ENCODE measurements at regions not wholly inside any gene's neighbourhood (a gene's known extent, or its start where the extent isn't known, plus 50 kb on each side); places are given as distances from the start of the nearest gene placed in this dataset.
"Not testable (repeated sequence)": the region's sequence is repeated elsewhere in the genome, so short reads cannot be mapped to it uniquely, and the experiment has no call there.

DNA sequence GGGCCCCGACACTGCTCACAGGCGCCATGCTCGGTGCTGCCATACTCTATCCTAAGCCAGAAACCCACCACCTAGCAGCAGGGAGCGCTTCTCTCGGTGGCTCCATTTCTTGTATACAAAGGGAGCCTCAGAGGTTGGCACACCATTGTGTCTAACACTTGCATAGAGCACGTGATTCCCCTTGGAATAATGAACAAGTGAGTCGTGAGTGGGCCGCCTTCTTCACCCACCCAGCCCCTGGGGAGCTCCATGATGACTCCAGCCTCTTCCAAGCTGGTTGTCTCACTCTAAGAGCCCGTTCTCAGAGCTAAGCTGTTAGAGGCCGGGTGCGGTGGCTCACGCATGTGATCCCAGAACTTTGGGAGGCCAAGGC, 82.3 kb upstream of the ZNF469 start:
- no peak for DNase-seq (ENCODE audit: low read depth, low spot score)

DNA sequence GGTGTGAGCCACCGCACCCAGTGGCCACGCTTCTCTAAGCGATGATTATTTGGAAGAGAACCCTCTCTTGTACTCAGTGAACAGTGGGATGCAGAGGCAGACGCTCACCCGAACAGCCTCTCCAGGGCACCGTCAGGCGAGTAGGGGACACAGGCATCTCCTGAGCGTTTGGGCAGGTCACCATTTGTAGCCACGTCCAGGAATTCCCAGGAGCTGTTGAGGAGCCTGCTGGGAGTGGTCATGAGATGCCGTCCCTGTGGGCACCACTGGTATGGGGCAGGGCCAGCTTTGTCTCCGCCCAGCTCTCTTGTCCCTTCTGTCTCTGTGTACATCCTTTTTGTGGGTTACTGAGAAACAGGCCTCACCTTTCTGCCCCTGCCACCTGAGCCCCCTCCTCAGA, 81.3 kb upstream of the ZNF469 start:
- no peak for DNase-seq (ENCODE audit: low read depth, low spot score)

DNA sequence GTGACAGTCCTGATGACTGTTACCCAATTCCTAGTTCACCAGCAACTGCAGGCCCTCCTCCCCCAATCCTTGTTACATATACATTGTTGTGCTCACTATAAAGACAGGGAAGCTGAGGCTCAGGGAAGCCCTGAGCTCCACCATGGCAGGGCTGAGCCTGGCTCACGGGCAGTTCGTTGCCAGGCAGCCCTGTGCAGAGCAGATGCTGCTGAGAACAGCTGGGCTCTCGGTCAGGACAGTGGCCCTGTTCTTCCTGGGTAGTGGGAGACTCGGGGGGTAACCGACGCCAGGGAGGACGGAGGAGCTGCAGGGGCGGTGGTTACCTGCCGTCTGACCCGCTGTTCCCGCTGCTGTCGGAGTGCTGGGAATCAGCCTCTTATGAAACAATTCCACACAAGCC, 80.9 kb upstream of the ZNF469 start:
- DNase-seq (ENCODE audit: low read depth, low spot score) = no peak

DNA sequence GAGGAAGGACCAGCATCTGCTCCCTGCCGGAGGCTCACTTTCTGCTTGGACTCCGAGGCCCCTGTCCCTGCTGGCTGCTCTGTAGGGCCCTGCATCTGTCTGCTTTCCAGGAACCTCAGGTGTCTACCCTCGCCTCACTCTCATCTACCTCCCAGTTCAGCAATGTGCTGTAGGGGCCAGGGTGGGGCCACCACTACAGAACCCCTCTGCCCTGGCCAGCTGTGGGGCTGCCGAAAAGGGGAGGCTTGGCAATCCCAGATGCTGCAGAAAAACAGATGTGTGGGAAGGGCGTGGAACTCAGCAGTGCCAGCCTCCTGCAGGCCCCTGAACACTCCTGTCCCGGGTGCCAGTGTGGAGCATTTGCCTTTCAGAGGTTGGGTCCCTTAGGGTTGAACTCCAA, 80.1 kb upstream of the ZNF469 start:
- DNase-seq (ENCODE audit: low read depth, low spot score) = no peak

DNA sequence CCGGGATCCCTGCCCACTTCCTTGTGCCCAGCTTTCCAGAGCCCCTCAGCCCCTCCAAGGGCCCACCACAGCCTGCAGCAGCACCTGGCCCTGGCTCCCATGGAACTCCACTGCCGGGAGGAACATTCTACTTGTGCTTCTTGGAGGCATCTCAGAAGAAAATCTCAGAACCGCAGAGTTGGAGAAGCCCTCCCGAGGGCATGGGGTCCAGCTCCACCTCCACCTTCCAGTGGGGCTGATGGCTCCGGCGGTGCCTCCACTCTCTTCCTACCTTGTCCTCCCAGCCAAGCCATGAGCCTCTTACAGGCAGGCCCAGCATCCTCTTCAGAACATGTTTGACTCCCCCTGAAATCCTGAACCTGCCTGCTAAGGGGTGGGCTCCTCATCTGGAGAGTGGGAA, 79.4 kb upstream of the ZNF469 start:
- no peak for DNase-seq (ENCODE audit: low read depth, low spot score)

DNA sequence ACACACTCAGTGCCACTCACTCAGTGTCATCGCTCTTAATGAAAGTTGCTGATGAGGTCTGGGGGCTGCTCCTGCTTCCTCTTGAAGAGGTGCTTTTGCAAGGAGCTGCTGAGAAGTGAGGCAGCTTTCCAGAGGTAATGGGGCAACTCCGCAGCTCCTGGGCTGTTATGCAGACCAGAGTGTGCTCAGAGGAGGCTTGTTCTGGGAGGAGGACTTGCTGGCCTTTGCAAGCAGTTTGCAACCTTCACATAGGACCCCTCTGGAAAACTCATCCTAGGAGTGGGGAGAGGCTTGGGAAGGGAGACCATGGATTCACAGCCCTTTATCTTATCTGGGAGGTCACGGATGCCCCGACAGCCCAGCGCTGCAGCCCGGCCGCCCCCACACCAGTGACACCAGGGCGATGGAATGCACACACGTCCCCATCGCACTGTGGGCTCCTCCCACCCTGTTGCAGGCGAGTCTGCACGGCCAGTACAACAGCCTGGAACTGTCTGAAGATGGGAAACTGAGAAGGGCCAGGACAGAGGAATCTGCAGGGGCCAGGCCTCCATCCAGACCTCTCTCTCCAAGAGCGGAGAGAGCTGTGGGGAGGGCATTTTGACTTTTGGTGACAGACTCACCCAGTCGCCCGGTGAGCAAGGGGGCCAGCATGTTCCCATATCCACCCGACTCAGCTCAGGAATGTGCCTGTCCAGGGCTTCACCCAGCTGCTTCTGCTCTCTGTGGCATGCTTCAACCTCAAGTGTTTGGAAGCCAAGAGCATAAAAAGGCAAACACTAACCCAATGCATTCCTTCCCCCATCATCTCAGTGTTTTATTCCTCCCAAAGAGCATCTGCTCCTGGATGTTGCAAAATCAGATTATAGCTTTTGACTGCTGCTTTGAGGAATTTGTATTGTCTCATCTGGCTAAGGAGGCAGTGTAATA, 78.6 kb upstream of the ZNF469 start:
- DNase-seq (ENCODE audit: low read depth, low spot score) = peak; percentile 93

DNA sequence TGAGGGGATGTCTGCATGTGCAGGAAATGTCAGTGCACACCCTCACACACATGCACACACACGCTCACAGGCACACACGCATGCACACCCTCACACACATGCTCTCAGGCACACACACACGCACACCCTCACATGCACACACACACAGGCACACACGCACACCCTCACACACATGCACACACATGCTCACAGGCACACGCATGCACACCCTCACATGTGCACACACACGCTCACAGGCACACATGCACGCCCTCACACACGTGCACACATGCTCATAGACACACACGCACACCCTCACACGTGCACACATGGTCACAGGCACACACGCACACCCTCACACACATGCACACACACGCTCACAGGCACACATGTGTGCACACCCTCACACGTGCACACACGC, 77.6 kb upstream of the ZNF469 start:
- no peak for DNase-seq (ENCODE audit: low read depth, low spot score)

DNA sequence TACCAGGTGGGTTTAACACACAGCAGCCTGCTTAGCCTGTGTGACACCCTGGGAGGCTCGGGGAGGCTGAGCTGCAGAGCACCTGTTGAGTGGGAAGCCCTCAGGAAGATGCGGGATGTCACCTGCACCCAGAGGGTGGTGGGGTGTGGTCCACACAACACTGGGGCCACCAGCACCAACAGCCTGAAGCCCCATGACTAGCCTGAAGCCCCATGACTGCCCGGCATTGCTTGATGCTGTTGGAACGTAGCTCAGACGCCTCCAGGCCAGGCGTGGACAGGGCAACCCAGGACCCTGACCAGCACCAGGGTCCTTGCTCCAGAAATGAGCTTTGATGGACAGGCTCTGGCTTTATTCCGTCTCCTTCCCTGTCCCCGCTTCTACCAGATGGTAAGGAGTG, 76.3 kb upstream of the ZNF469 start:
- no peak for DNase-seq (ENCODE audit: low read depth, low spot score)

DNA sequence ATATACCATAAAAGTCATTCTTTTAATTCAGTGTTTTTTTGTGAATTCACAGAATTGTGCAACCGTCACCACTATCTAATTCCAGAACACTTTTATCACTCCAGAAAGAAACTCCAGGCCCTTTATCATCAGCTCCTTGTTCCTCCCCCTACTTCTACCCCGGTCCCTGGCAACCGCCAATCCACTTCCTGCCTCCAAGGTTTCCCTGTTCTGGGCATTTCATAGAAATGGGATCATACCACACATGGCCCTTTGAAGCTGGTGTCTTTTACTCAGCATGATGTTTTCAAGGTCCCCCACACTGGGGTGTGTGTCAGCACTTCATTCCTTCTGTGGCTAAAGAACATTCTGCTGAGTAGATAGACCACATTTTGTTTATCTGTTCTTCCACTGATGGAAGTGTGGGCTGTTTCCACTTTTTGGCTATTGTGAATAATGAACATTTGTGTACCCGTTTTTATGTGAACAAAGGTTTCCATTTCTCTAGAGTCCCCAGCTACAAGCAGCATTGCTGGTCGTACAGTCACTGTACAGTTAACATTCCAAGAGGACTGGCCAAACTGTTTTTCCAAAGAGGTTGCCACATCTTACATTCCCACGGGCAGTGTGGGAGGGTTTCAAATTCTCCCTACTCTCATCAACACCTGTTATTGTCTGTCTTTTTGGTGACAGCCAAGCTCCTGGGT, 75.8 kb upstream of the ZNF469 start:
- DNase-seq (ENCODE audit: low read depth, low spot score) = peak; percentile 92

DNA sequence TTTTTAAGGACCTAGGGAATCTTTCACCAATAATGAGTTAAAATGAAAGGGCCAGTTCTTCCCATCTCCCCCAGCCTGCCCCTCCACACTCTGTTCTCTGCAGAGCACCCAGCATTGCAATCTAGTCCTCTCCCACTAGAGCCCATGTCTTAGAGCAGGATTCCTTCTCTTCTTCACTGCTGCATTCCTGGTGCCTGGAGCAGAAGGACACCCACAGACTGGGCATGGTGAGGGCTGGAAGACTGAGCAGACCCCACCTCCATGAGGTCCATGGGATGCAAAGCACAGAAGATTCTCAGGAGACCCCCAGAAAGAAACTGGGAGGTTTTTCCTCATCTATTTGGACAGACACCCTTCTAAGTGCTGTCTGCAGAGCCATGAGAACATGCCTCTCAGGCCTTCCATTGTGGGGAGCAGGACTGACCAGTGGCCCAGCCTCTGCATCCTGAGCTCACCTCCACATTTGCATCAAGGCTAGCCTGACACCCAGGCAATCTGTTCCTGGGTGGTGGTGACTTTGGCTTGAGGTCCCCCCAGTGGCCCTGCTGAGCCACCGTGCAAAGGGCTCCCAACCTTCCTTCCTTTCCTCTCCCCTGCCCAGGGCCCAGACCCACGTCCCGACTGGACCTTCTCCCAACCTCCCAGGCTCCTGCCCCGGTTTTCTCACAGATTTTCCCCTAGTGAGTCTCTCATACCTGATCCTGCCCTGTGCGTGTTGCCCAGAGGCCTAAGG, 74.2 kb upstream of the ZNF469 start:
- no peak for DNase-seq (ENCODE audit: low read depth, low spot score)

DNA sequence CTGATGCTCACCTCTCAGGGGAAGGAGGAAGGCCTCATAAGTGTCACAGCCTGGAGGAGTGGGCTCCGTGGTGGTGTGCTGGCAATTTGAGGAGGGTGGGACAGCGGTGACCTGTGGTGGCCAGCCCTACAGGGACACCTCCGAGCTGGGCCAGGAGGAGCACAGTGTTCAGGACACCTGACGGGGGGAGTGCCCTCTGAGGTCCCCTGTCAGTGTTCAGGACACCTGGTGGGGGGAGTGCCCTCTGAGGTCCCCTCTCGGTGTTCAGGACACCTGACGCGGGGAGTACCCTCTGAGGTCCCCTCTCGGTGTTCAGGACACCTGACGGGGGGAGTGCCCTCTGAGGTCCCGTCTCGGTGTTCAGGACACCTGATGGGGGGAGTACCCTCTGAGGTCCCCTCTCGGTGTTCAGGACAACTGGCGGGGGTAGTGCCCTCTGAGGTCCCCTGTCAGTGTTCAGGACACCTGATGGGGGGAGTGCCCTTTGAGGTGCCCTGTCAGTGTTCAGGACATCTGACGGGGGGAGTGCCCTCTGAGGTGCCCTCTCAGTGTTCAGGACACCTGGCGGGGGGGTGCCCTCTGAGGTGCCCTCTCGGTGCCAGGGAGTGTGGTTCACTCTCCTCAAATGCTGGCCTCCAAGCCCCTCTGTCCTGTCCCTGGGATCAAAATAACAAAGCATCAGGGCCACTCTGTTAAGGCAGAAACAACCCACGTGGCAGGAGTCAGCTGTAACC, 73.4 kb upstream of the ZNF469 start:
- DNase-seq (ENCODE audit: low read depth, low spot score) = no peak

DNA sequence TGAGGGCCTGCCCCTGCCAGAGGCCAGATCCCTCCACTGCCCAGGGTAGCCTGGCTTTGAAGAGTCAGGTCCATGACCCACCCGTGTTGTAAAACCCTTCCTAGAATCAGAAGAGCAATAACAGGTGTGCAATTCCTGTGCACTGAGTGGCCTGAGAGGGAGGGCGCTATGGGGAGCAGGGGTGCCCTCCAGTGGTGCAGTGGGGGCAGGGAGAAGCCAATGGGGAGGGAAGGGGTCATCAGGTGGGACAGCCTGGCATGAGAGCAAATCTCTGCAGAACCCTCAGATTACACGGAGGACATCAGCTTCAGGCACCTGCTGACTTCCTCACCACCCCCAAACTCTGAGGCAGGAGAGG, 72.9 kb upstream of the ZNF469 start:
- DNase-seq (ENCODE audit: low read depth, low spot score) = no peak

DNA sequence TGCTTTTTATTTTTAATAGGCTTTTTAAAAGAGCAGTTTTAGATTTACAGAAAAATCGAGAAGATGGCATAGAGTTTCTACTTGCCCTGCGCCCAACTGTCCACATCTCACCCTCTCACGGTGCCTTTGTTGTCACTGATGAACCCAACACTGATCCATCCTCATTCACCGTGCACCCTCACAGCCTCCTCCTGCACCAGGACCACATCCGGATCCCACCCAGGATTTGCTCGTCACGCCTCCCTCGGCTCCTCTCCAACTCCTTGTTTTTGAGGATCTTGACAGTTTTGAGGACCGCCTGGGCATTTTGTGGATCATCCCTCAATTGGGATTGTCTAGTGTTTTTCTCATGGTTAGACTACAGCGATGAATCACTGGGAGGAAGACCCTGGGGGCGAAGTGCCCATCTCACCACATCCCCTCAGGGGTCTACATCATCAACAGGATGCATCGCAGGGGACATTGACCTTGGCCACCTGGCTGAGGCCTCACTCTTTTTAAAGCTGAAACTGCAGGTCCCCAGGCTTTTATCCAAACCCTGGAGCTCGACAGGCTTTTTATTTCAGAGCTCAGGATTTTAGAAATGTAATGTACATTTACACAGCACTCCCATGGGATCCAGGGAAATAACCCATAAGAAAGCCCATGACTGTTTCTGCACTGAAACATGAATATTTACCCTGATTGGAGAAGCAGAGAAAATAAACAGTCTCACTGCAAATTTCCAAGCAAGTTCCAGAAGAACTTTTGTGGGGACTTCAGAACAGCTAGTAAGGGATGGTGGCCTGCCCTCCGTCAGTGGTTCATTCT, 71.8 kb upstream of the ZNF469 start:
- DNase-seq (ENCODE audit: low read depth, low spot score) = no peak

DNA sequence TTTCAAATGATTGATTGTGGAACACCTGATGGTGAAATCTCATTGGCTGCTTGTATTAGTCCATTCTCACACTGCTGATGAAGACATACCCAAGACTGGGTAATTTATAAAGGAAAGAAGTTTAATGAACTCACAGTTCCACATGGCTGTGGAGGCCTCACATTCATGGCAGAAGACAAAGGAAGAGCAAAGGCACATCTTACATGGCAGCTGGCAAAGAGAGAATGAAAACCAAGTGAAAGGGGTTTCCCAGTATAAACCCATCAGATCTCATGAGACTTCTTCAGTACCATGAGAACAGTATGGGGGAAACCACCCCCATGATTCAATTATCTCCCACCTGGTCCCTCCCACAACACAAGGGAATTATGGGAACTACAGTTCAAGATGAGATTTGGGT, 70.9 kb upstream of the ZNF469 start:
- DNase-seq (ENCODE audit: low read depth, low spot score) = not testable (repeated sequence)

DNA sequence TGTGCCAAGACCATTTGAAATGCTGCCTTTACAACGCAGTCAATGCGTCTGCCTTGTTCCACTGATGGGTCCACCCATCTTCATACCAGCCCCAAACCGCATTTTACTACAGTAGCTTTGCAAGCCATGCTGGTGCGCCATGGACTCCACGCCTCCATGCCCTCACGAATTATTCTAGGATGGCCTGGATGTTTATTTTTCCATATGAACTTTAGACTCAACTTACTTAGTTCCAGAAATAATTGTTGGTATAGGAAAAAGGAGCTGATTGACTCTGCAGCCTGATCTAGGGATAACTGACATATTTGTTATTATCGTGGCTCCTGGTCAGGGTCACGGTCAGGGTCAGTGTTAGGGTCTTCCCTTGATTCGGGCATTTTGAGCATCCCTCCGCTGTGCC, 70.0 kb upstream of the ZNF469 start:
- no peak for DNase-seq (ENCODE audit: low read depth, low spot score)

DNA sequence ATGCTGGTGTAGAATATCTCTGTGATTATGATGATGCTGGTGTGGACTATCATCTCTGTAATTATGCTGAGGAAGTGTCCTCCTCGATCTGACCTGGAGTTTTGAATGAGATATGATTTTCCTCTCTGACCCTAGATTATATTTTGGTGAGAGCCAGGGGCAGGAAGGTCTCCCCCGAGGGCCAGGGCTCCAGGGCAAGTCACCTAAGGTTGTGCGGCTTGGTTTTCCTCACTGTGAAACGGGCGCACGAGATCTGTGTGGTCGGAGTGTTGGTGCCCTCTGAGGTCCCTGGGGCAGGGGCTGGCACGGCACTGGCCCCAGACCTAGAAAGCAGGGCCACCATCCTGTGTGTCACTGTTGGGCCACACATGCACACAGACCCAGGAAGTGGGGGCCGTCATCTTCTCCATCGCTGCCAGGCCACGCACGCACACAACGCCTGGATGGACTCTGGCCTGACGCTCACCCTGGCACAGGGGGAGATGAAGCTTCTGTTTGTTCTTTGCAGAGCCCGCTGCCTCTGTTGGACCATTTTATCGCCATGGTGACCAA, 67.7 kb upstream of the ZNF469 start:
- no peak for DNase-seq (ENCODE audit: low read depth, low spot score)

DNA sequence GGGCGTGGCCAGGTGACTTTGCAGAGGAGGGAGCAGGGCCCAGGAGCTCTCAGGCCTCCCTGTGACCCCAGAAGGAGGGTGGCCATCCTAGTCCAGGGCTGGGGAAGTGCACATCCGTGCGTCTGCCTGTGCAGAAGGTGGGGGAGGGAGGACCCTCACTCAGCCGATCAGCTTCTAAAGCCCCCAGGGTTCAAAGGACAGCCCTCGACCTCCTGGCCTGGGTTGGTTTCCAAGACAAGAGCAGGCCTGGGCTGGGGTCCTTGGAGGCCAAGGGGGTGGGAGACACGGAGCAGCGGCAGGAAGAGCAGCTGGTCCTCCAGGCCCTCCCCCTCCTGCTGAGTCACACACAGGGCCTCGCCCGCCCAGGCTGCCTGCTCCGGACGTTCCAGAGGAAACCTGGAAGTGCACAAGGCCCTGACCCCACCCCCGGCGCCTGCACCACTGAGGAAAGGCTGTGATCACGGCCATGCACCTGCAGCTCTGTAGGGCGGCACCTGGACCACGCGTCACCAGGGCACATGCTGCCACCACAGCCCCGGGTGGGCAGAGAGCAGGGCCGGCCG, 67.1 kb upstream of the ZNF469 start:
- peak; percentile 76 for DNase-seq (ENCODE audit: low read depth, low spot score)

DNA sequence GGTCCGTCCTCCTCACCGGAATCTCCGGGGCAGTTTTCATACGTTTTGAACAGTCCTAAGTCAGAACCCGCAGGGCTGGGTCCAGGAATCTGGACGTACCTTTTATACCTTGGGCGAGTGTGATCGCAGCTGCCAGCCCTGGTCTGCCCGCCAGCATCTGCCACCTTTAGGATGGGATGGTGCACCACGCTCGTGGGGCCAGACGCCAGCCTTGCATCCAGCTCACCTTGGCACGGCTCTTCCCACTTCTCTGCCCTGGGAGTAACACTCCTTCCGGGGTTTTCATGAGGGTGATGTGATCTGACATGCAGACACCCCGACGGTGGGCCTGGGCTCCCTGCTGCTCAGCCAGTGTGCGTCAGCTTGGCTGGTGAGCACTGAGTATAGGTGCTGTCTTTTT, 66.6 kb upstream of the ZNF469 start:
- DNase-seq (ENCODE audit: low read depth, low spot score) = no peak

DNA sequence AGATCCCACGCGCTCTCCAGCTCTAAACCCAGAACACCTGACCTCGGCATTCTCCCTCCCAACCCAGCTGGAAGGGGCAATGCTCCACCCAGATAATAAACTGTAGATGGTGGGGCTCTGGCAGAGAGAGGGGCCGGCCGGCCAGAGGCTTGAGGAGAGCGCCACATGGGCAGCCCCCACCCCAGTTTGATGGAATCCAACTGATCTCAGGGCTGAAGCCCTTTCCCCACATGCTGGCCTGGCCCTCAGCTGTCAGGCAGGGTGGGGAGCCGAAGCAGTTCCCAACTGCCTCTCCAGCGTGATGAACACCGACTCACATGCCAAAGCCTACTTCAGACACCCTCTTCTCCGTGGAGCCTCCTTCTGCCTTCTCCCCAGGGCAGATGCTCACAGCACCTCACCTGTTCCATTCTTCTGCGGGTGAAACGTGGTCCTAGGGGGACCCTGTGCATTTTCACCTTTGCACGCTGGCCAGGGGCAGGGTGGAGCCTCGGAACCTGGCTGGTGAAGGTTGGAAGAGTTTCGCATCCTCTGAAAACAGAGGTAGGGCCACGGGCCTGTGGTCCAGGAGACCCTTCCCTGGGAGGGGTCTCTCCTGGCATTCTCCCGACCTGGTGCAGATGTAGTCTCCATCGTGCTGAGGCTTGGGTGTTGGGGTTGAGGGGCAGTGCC, 65.7 kb upstream of the ZNF469 start:
- no peak for DNase-seq (ENCODE audit: low read depth, low spot score)

DNA sequence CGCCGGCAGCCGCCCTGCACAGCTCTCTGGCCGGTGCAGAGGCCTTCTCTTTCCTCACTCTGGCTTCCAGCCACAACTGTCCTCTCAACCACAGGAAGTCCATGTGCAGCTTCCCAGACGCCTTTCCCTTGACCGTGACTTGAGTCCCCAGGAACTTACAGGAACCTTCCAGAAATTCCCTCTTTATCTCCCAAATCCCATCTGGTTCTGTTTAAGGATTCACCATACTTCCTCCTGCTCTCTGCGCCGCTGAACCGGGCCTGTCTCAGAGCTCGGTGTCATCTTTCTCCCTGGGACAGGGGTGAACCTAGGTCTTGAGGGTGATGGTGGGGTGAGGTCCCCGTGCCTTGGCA, 65.2 kb upstream of the ZNF469 start:
- no peak for DNase-seq (ENCODE audit: low read depth, low spot score)
